ENCODE measurements at regions not wholly inside any gene's neighbourhood (a gene's known extent, or its start where the extent isn't known, plus 50 kb on each side); places are given as distances from the start of the nearest gene placed in this dataset.

GRCh38 chr6:40295251-40295950, 291.8 kb downstream of the LRFN2 start:
- Histone ChIP-seq H3K4me3 (ENCODE audit: low read depth in 2 of 2, low read length in 1 of 2) (no peak overlapping the region), H3F3A (replicated peaks; ENCODE audit: insufficient read depth) (no peaks in the 10 kb centered on the region), H3K79me2 (ENCODE audit: insufficient read depth) (no peaks in the 10 kb centered on the region), H3K9me2 (no peaks in the 10 kb centered on the region), H3K27me3 (ENCODE audit: insufficient read depth) (no peaks in the 10 kb centered on the region), H2AFZ (ENCODE audit: low read depth) (no peak overlapping the region), H3K9me3 (no peaks in the 10 kb centered on the region), H3K9ac (no peak overlapping the region), H3K4me1 (ENCODE audit: control insufficient read depth in 1 of 2, insufficient read depth in 2 of 2, low read depth in 1 of 2, low read length in 1 of 2) (peaks cover 0 to 7% of the 10 kb centered on the region in 2 experiments; a peak in 1 of 4 replicates), H3K27ac (ENCODE audit: low read depth in 2 of 2, low read length in 1 of 2) (no peak overlapping the region), H3K4me2 (no peak overlapping the region), H4K20me1 (ENCODE audit: insufficient read depth) (no peaks in the 10 kb centered on the region), H3K36me3 (replicated peaks in 1 of 2; ENCODE audit: control insufficient read depth in 1 of 2, insufficient read depth in 2 of 2, low read length in 1 of 2) (no peaks in the 10 kb centered on the region)
- WGBS (ENCODE audit: low lambda C conversion rate): 17% methylated on average over 2 of the region's 2 CpGs
- DNase-seq: no peak
- TF ChIP-seq POLR2AphosphoS5 (IDR thresholded peaks at IDR 0.05; ENCODE audit: low read depth, low read length) (no peak), TEAD4 (IDR thresholded peaks at IDR 0.05; ENCODE audit: borderline replicate concordance, insufficient read depth) (no peak), TAF1 (IDR thresholded peaks at IDR 0.05; ENCODE audit: borderline replicate concordance, low read depth, low read length) (no peak), GATA2 (CRISPR knock-in tag; IDR thresholded peaks at IDR 0.05) (no peak), ZBTB33 (IDR thresholded peaks at IDR 0.05; ENCODE audit: borderline replicate concordance, low read depth) (no peak), SMC3 (IDR thresholded peaks at IDR 0.05; ENCODE audit: low read depth, low read length) (no peak), JUND (IDR thresholded peaks at IDR 0.05) (no peak), RXRA (IDR thresholded peaks at IDR 0.05; ENCODE audit: borderline replicate concordance, low read depth) (no peak), NFIC (IDR thresholded peaks at IDR 0.05; ENCODE audit: borderline replicate concordance) (no peak), RAD21 (IDR thresholded peaks at IDR 0.05; ENCODE audit: low read length) (no peak), FOSL2 (IDR thresholded peaks at IDR 0.05; ENCODE audit: borderline replicate concordance, low read depth) (no peak), USF1 (IDR thresholded peaks at IDR 0.05; ENCODE audit: borderline replicate concordance, low read depth) (no peak), MEF2A (IDR thresholded peaks at IDR 0.05; ENCODE audit: borderline replicate concordance, low read depth) (no peak), ELF1 (IDR thresholded peaks at IDR 0.05) (no peak), TCF12 (IDR thresholded peaks at IDR 0.05) (no peak), RCOR1 (IDR thresholded peaks at IDR 0.05; ENCODE audit: low read length) (no peak), FOXJ3 (CRISPR knock-in tag; IDR thresholded peaks at IDR 0.05) (no peak), RFX5 (IDR thresholded peaks at IDR 0.05; ENCODE audit: low read length) (no peak), MAX (IDR thresholded peaks at IDR 0.05; ENCODE audit: low read depth) (no peak)
- CTCF ChIA-PET: interaction anchor here (1.0 to 4.3 kb wide), 2 partner anchors 13 to 292 kb away, joined by 3 to 19 read pairs; no protein-coding TSS in a partner anchor
- POLR2A ChIA-PET: no interaction called here
